HuH-7.5 (cell line): ENCODE measurements at regions not wholly inside any gene's neighbourhood (a gene's known extent, or its start where the extent isn't known, plus 50 kb on each side); places are given as distances from the start of the nearest gene placed in this dataset.

Experiments used
- DNase-seq: peaks from one replicate; pipeline ENCODE4 v3.0.0; 2011; ENCODE audit warnings: low spot score

GRCh38 chr20:40589581-40589980, 99.5 kb downstream of the MAFB start:
- no peak for DNase-seq

- no peak for DNase-seq
These were observed 100.1 kb downstream of the MAFB start for GRCh38 chr20:40588891-40589290.

GRCh38 chr20:40587038-40587437, 102.0 kb downstream of the MAFB start:
- DNase-seq = no peak

GRCh38 chr20:40584130-40584809, 104.8 kb downstream of the MAFB start:
- DNase-seq = no peak

- no peak for DNase-seq
These were observed 105.4 kb downstream of the MAFB start for GRCh38 chr20:40583636-40584035.

GRCh38 chr20:40583205-40583604, 105.8 kb downstream of the MAFB start:
- DNase-seq = no peak

- peak; percentile 41 for DNase-seq
These were observed 106.5 kb downstream of the MAFB start for GRCh38 chr20:40582531-40582930.

GRCh38 chr20:40579701-40580100, 109.3 kb downstream of the MAFB start:
- DNase-seq = no peak

- DNase-seq = no peak
These were observed 110.1 kb downstream of the MAFB start for GRCh38 chr20:40578961-40579360.

- DNase-seq = no peak
These were observed 113.2 kb downstream of the MAFB start for GRCh38 chr20:40575851-40576250.

- DNase-seq = no peak
These were observed 116.8 kb downstream of the MAFB start for GRCh38 chr20:40572251-40572650.

GRCh38 chr20:40571639-40572038, 117.4 kb downstream of the MAFB start:
- DNase-seq = no peak

- no peak for DNase-seq
These were observed 120.8 kb downstream of the MAFB start for GRCh38 chr20:40568200-40568599.

GRCh38 chr20:40565682-40566040, 123.4 kb downstream of the MAFB start:
- DNase-seq = no peak

GRCh38 chr20:40565001-40565681, 123.9 kb downstream of the MAFB start:
- no peak for DNase-seq

GRCh38 chr20:40563296-40563950, 125.6 kb downstream of the MAFB start:
- no peak for DNase-seq

- no peak for DNase-seq
These were observed 127.0 kb downstream of the MAFB start for GRCh38 chr20:40562031-40562430.

GRCh38 chr20:40561187-40561586, 127.8 kb downstream of the MAFB start:
- no peak for DNase-seq

GRCh38 chr20:40558212-40558611, 130.8 kb downstream of the MAFB start:
- no peak for DNase-seq

- DNase-seq = peak; percentile 58
These were observed 137.9 kb downstream of the MAFB start for GRCh38 chr20:40551125-40551530.

GRCh38 chr20:40547483-40548091, 141.4 kb downstream of the MAFB start:
- DNase-seq = no peak

- no peak for DNase-seq
These were observed 143.6 kb downstream of the MAFB start for GRCh38 chr20:40545478-40545877.

- no peak for DNase-seq
These were observed 147.0 kb downstream of the MAFB start for GRCh38 chr20:40542065-40542464.
